ENCODE measurements at regions not wholly inside any gene's neighbourhood (a gene's known extent, or its start where the extent isn't known, plus 50 kb on each side); places are given as distances from the start of the nearest gene placed in this dataset.
"Not testable (repeated sequence)": the region's sequence is repeated elsewhere in the genome, so short reads cannot be mapped to it uniquely, and the experiment has no call there.

GRCh38 chr1:228945885-228946284 lies 210.6 kb downstream of the RHOU start:
- FAIRE-seq: no peak

GRCh38 chr1:228949617-228950016 lies 214.3 kb downstream of the RHOU start:
- not testable (repeated sequence) for FAIRE-seq

- no peak for FAIRE-seq
Measured at GRCh38 chr1:228953207-228953606, 217.9 kb downstream of the RHOU start.

GRCh38 chr1:228953808-228954207 lies 218.5 kb downstream of the RHOU start:
- FAIRE-seq: not testable (repeated sequence)

- no peak for FAIRE-seq
Measured at GRCh38 chr1:228955691-228956090, 220.4 kb downstream of the RHOU start.

GRCh38 chr1:228956864-228957263 lies 221.6 kb downstream of the RHOU start:
- FAIRE-seq: no peak

- FAIRE-seq: no peak
Measured at GRCh38 chr1:228957535-228957934, 222.3 kb downstream of the RHOU start.

GRCh38 chr1:228958121-228958520 lies 222.8 kb downstream of the RHOU start:
- FAIRE-seq: no peak

- FAIRE-seq: no peak
Measured at GRCh38 chr1:228958741-228959140, 223.5 kb downstream of the RHOU start.

GRCh38 chr1:228960705-228961104 lies 225.4 kb downstream of the RHOU start:
- FAIRE-seq: no peak

- FAIRE-seq: no peak
Measured at GRCh38 chr1:228961511-228961910, 226.2 kb downstream of the RHOU start.

- no peak for FAIRE-seq
Measured at GRCh38 chr1:228963795-228964177, 228.5 kb downstream of the RHOU start.

- no peak for FAIRE-seq
Measured at GRCh38 chr1:228964178-228965089, 229.2 kb downstream of the RHOU start.

- FAIRE-seq: no peak
Measured at GRCh38 chr1:228968891-228969606, 233.8 kb downstream of the RHOU start.

GRCh38 chr1:228969953-228970800 lies 234.9 kb downstream of the RHOU start:
- no peak for FAIRE-seq

GRCh38 chr1:228972576-228972975 lies 237.3 kb downstream of the RHOU start:
- FAIRE-seq: no peak

GRCh38 chr1:228974273-228974672 lies 239.0 kb downstream of the RHOU start:
- no peak for FAIRE-seq

- FAIRE-seq: no peak
Measured at GRCh38 chr1:228975238-228975907, 240.1 kb downstream of the RHOU start.

GRCh38 chr1:228976316-228976715 lies 241.0 kb downstream of the RHOU start:
- FAIRE-seq: no peak

GRCh38 chr1:228977307-228977706 lies 242.0 kb downstream of the RHOU start:
- no peak for FAIRE-seq

GRCh38 chr1:228977741-228978140 lies 242.5 kb downstream of the RHOU start:
- no peak for FAIRE-seq

- FAIRE-seq: no peak
Measured at GRCh38 chr1:228978484-228979324, 243.4 kb downstream of the RHOU start.
